ENCODE measurements at regions not wholly inside any gene's neighbourhood (a gene's known extent, or its start where the extent isn't known, plus 50 kb on each side); places are given as distances from the start of the nearest gene placed in this dataset.
"Not testable (repeated sequence)": the region's sequence is repeated elsewhere in the genome, so short reads cannot be mapped to it uniquely, and the experiment has no call there.

DNA sequence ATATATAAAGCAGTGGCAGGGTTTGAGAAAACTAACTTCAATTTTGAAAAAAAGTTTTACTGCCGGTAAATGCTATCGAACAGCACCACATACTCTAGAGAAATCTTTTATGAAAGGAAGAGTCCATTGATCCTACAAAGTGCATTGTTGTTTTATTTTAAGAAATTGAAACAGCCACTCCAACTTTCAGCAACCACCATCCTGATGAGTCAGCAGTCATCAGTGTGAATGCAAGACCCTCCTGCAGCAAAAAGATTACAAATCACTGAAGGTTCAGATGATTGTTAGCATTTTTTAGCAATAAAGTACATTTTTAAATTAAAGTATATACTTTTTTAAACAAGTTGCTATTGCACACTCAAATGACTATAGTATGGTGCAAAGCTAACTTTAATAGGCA lies 1017.7 kb upstream of the CRIM1 start:
- no peak for DNase-seq (ENCODE audit: low spot score)

DNA sequence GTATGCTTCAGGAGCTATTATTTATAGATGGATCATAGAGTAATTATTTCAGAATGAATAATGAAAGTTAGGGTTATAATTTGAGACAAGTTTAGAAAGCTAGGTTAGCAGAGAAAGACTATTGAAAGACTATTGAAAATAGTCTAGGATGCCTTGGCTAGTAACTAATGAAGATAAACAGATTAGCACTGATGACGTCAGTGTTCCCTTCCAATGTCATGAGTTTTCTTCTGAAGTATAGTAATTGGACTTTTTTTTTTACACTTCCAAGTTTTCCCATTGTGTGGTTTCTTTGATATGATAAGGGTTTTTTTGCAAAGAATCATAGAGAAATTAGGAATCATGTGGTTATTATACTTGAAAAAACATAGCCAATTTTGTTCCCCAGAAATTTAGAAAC lies 1041.5 kb upstream of the CRIM1 start:
- no peak for DNase-seq (ENCODE audit: low spot score)

DNA sequence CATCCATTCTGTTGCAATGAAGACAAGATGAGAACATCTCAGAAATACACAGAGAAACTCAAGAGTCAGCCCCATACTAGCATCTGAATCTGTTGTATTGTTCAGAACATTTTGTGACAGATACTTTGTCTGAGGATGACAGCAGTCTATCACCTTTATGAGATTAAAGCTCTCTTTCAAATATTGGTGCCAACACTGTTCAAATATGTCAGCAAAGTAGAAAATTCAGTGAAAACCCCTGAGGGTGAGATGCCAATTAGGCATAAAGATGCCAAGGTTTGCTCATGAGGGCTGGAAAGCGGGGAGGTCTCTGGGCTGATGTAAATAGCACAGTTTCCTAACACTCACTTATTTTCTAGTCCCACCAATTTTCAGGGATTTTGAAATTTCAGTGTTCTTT lies 1054.2 kb upstream of the CRIM1 start:
- no peak for DNase-seq (ENCODE audit: low spot score)

DNA sequence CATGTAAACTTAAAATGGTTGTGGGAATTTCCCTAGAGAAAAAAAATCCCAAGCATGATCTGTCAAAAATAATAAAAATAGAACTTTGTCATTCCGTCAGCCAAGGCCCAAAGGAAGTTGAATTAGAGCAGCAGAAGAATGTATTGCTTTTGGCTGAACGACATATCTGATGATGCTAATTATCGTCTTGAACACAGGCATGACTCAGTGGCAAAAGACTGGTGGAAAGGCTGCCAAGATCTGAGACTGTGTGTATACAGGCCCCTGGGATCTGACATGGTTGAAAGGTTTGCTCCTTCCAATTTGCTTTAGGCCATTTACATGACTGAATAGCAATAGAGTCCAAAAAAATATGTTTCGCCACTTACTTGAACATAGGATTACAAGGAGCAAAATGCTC lies 1057.1 kb upstream of the CRIM1 start:
- DNase-seq (ENCODE audit: low spot score), result no peak

DNA sequence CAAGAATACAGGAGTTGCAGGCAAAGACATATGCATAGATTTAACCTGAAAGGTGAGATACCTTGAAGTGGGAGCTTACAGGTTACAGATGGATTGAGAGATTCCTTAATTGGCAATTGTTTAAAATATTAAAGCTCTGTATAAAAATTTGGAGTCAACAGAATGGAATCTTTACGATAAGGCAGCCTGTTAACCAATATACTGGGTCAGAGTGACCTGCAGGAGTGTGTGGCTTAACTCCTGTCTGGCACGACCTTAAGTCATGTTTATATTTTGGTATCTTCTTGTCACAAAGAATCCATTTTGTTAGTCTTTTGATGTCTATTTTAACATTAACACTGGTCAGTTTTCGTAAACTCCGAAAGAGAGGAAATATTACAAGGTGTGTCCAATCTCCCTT lies 1058.2 kb upstream of the CRIM1 start:
- DNase-seq (ENCODE audit: low spot score), result no peak

DNA sequence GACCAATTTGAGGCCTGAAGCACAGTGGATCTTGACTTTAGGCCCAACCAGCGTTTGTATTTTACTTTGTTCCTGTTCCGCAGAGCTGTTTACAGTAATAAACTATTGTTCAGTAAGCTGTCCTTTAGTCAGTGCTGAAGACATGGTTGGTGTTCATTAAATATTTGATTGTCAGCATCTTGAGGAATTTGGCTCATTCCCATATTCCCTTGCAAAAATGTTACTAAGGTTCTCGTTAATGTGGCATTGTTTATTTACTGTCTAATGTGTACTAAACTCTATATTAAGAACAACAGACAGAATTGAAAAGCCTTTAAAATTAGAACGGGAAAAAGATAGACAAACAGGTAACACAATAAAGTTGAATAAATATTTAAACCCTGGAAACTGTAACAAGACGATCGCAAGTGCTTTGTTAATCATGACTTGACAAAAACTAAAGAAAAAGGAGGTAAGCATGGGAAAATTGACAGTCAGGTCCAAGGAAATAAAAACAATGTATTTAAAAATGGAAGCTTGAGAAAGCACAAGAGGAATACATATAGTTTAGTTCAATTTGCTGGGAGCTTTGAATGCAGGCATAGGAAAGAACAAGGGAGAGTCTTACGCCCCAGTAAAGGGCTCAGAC lies 1060.8 kb upstream of the CRIM1 start:
- DNase-seq (ENCODE audit: low spot score), result no peak

DNA sequence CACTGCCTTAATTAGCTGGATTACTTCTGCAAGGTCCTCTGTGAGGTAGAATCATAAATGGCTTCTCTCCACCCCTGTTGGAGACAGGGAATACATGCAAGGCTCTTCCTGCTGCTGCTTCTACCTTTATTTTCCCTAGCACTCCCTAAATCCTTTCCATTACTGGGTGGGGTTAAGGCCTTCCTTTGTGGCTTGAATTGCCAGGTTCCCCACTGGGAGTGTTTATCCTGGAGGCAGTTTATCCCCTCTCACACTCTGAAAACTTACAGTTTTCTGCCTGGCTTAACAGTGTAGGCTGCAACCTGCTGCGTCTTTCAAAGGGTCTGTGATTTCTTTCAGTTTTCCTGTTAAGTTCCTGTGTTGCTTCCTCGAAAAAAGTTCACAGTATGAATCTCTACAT lies 1062.3 kb upstream of the CRIM1 start:
- no peak for DNase-seq (ENCODE audit: low spot score)

DNA sequence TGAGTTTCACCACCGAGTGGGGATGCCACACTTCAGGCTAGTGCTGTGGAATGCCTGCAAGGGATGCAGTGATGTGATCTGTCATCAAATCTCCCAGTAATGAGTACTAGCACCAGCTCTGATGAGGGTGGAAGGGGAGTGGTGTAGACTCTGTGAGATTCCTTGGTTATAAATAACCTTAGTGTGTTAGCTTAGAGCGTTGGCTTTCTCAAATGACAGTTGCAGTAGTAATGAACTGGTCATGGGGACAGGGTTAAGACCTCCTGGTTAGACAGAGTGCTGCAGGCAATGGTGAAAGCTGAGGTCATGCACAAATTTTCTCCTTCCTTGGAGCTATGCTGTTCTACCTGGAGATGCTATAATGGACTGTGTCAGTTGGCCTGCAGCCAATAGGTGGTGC lies 1063.4 kb upstream of the CRIM1 start:
- DNase-seq (ENCODE audit: low spot score), result no peak

DNA sequence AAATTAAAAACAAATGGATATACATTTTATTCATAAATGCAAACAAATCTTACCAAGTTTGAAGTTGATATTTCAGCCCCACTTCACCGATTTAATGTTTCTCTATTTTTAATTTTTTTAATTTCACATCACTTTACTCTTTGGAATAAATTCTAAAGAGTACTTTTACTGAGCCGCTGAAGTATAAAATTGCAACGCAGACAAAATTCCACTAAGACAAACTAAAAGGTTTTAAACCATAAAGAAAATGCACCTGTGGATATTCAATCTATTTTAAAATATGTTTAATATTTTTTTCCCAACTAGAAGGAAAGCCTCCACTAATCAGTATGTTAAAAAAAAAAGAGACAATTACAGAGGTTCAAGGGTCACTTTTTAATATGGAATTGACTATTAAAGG lies 1073.9 kb upstream of the CRIM1 start:
- no peak for DNase-seq (ENCODE audit: low spot score)

DNA sequence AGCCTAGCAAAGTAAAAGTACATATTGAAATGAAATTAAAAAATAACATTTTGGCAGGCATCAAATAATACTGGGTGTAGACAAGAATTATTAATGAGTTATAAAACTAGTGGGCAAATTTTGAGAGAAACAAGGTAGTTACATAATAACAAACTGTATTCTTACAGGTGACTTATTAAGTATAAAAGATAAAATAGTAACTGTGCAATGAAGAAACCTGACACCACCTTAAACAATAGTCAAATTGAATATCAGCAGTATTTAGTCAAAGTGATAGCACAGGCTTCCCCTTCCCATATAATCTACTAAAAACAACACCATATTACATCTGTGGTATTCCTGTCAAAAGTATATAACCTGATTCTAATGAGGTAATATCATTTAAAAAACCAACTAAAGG lies 1099.8 kb upstream of the CRIM1 start:
- no peak for DNase-seq (ENCODE audit: low spot score)

DNA sequence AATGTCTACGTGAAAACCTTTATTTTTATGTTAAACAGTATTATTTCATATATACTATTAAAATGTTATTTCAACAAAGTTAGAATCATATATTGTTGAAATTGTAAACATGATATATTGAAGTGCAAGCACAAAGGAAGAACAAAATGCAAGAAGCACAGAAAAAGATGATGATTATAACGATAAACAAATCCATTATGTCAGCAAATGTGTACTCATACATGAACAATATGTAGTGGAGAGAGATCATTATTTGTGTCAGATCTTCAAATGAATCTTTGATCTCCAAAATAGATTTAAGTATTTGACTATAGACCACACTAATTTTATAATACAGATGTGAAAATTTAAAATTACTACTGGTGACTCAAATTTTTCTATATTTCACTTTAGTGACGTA lies 1104.4 kb upstream of the CRIM1 start:
- DNase-seq (ENCODE audit: low spot score), result no peak

DNA sequence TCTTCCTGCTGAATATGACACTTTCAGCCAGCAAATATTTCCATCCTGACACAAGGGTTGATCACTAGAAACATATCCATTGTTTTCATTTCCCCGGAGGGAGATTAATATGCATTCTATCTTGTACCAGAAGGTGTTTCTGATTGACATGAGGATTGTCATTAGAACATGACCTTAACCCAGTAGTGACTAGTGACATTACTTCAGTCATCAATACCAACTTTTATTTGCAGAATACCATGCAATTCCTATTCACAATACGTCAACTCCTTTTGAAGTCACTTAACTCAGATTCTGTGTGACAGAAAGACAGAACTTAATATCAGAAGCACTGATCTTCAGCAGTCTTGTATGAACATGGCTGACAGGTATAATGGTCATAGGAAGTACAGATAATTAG lies 1108.9 kb upstream of the CRIM1 start:
- no peak for DNase-seq (ENCODE audit: low spot score)

DNA sequence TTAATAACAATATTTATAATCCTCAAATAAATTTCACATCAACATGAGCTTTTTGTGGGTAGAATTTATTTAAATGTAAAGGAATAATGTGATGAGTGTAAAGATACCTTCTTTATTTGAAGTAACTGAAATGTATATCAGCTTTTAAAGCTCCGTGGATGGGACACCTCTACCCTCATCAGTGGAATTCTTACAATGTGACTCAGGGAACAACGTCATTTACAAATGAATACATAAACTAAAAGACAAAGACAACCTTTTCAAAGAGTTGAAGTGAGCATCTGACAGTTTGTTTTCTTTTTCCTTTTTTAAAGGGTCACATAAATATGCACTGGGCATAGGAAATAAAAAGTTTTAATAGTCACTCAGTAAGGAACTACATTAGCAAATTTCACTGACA lies 1127.0 kb upstream of the CRIM1 start:
- DNase-seq (ENCODE audit: low spot score), result no peak

DNA sequence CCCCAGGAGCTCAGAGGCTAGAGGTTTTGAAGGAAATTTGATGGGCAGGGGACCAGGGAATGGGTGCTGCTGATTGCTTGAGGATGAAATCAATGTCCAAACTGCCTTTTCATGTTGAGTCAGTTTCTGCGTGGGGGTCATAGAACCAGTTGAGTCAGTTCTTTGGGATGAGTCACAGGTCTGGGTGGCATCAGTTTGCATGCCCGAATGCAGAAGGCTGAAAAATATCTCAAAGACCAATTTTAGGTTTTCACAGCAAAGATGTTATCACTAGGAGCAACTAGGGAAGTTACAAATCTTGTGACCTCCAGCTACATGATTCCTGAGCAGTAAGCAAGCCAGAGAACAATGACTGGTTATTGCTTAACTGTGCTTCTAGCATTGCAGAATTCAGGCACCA lies 1135.1 kb upstream of the CRIM1 start:
- DNase-seq (ENCODE audit: low spot score), result peak; percentile 6

DNA sequence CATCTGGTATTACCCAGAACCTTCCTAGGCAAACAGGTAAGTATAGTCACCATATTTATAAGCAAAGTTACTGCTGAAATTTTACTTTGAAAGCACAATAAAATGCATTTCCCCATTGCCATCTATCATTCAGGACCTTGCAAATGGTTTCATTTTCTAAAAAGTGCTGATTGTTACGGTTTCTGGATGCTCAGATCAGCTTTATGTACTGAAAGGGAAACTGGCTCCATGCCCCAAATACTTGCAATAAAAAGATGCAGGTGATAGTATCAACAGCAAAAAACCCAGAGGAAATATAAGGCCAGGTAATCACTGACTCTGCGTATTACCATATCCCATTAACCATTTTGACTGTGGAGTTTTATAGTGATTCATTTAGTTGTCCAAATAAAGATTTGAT lies 1150.7 kb upstream of the CRIM1 start:
- no peak for DNase-seq (ENCODE audit: low spot score)

DNA sequence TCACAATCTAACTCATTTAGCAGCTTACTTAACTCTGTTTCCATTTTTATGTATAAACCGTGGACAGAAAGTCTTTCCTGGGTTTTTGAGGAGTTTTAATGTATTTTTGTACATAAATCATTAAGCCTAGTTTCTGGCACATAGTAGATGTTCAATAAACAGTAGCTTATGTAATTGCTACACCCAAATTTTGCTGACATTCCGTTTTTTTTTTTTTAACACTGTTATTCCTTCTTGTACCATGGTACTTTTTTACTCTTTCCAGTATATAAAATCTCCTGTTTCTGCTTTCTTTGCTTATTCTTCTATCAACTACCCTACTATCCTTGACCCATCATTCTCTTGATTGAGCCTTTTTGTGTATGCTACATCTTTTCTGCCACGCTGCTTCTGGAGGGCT lies 1151.3 kb upstream of the CRIM1 start:
- no peak for DNase-seq (ENCODE audit: low spot score)

DNA sequence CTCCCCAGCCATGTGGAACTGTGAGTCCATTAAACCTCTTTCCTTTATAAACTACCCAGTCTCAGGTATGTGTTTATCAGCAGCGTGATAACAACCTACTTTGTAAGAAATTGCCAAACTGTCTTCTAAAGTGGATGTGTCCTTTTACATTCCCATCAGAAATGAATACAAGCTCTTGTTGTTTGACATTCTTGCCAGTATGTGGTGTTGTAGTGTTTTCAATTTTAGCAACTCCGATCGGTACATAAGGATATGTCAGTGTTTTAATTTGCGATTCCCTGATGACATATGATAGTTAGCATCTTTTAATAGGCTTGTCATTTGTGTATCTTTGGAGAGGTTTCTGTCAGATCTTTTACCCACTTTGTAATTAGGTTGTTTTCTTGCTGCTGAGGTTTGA lies 1156.3 kb upstream of the CRIM1 start:
- DNase-seq (ENCODE audit: low spot score), result no peak

DNA sequence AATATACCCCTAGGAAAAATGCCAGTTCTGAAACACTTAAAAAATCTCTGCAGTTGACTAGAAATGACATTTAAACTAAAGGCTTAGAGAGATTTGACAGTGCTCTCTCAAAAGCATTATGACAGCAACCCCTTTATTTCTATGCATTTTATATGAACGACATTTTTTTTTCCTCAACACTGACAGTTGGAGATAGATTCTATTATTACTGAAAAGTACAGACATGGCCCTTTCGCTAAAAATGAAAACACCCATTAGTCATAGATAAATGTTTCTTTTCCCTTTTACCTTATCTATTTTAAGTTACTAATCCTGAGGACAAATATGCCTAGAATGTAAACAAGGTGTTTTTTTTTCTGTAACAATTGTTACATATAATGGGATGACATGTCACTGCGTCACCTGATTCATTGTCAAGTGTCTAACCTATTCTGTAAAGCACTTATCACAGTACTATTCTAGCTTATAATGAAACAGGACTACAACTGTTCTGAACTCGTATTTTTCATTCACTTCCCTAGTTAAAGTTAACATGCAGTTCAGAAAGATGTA lies 1169.6 kb upstream of the CRIM1 start:
- no peak for DNase-seq (ENCODE audit: low spot score)

DNA sequence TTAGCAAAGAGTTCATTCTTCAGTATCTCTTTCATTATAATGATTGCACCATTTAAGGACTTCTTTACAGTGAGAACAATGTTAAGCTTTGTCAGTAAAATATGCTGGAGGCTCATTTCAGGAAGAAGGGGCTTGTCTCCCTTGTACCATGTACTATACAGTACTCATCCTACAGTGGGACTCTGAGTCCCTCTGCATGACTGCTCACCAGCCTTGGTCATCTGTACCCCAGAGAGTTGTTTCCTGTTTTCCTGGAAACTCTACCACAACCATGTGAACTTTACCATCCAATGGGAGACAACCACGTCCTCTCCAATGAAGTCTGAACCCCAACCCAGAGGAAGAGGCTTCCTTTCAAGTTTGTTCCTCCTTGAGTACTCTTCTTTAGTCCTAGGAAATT lies 1171.1 kb upstream of the CRIM1 start:
- no peak for DNase-seq (ENCODE audit: low spot score)

DNA sequence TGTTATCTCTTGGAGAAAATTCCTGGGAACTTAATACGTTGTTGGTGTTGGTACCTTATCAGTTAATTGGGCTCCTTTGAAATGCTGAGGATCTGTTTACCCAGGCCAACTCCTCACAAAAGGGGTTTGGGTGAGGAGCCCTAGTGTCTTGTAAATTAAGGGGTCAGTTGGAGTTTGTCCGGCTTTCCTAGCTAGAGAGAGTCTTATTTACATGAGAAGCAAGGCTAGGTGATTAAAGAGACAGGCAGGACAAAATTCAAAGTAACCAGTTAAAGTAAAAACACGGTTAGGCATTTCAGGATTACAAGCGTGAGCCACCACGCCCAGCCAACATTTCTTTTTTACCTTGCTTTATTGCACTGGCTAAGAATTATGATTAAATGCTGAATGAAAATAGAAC lies 1178.9 kb upstream of the CRIM1 start:
- DNase-seq (ENCODE audit: low spot score), result not testable (repeated sequence)

DNA sequence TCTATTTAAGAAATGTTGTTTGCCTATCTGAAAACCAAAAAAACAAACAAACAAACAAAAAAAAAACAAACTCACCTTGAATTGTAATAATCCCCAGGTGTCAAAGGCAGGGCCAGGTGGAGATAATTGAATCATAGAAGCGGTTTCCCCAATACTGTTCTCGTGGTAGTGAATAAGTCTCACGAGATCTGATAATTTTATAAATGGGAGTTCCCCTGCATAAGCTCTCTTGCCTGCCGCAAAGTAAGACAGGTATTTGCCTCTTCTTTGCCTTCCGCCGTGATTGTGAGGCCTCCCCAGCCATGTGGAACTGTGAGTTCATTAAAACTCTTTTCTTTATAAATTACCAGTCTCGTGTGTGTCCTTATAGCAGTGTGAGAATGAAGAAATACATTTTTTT lies 1180.7 kb upstream of the CRIM1 start:
- DNase-seq (ENCODE audit: low spot score), result no peak

DNA sequence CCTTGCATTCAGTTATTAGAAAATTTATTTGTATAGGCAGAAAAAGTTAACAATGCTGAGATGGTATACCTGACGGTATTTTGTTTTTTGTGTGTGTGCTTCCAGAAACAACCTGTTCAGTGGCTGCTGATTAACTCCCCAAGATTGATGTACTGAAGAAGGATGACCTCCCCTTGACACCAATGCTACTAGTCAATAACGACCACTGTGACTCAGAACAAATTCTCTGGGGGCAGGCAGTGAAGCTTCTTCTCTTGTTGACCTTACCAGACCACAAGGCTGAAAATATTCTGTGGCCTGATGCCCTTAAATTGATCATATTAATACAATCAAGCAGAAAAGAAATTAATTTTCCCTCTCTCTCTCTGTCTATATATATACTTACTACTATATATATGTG lies 1182.9 kb upstream of the CRIM1 start:
- DNase-seq (ENCODE audit: low spot score), result no peak

DNA sequence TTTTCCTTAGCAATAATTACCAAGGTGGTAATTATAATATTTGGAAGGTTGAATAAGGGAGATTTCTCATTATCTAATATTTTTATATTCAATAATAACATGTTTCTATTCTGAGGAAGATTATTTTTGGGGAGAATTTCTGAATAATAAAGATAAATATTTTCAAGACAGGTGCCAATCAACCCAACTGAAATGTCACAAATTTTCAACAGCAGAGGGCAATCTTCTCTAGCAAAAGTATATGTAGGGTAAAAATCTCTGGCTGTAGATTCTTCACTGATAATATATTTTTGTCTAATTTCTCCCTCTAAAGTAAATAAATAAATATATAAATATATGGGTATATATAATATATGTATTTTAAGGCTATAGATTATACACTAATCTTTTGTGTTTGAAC lies 1187.2 kb upstream of the CRIM1 start:
- DNase-seq (ENCODE audit: low spot score), result peak; percentile 39

DNA sequence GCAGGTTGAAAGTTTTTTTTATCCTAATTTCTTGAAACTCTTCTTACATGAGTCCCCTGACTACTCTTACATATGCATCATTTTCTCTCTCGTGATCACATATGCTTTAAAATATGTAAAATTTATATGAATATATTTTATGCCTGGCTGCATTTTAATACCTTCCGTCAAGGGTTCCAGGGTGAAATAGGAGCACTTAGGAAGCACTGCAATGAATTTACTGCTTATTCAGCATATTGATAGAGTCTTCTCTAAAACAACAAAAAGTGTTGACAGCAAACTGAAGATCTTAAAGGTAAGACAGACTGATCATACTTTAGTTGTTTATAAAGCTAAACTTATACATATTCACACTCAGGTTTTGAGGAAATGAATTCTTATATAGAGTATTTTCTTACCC lies 1191.6 kb upstream of the CRIM1 start:
- DNase-seq (ENCODE audit: low spot score), result no peak
